H1 (cell line): ENCODE measurements at regions not wholly inside any gene's neighbourhood (a gene's known extent, or its start where the extent isn't known, plus 50 kb on each side); places are given as distances from the start of the nearest gene placed in this dataset.

Experiments
- CTCF ChIA-PET: fragments of 300-600 bp; sonication (Branson Sonifier 250); formaldehyde crosslinking; loops from one replicate; lab custom pipeline; 2021; ENCODE audit not compliant: partially characterized antibody; lab: Charles Lee
- POLR2A ChIA-PET: fragments of 300-600 bp; sonication (Branson Sonifier 250); formaldehyde crosslinking; loops from one replicate; lab custom pipeline; 2021; ENCODE audit warnings: inconsistent platforms; ENCODE audit not compliant: partially characterized antibody; lab: Charles Lee
- DNase-seq, 2 experiments: peaks; one replicate each; pipeline versions ENCODE4 v3.0.0 to v3.0.0-alpha.2; 2010 to 2022; ENCODE audit warnings: low spot score in 2 of 2, low read depth in 1 of 2, mixed read lengths in 1 of 2
- FAIRE-seq: peaks from 2 replicates; lab custom pipeline; 2011; peaks lifted over from hg19 to GRCh38; lab: Jason Lieb, UNC
- H2AFZ ChIP-seq: 2 replicates; pipeline ENCODE4 v1.8.1; 2012; ENCODE audit warnings: low read length, inconsistent platforms
- H2AK5ac ChIP-seq: 2 replicates; pipeline ENCODE4 v1.6.1; 2013; ENCODE audit warnings: low read depth, low read length
- H2BK120ac ChIP-seq: replicated peaks from 2 replicates; pipeline ENCODE3; 2013; ENCODE audit warnings: low read depth, low read length, inconsistent platforms
- H2BK12ac ChIP-seq: 2 replicates; pipeline ENCODE4 v1.6.1; 2013; ENCODE audit warnings: low read depth, low read length
- H2BK15ac ChIP-seq: 2 replicates; pipeline ENCODE4 v1.6.1; 2013; ENCODE audit warnings: low read length
- H2BK20ac ChIP-seq: 2 replicates; pipeline ENCODE4 v1.6.1; 2013; ENCODE audit warnings: low read length
- H2BK5ac ChIP-seq: 2 replicates; pipeline ENCODE4 v1.6.1; 2013; ENCODE audit warnings: low read depth, low read length
- H3K14ac ChIP-seq: 2 replicates; pipeline ENCODE4 v1.6.1; 2013; ENCODE audit warnings: inconsistent platforms; ENCODE audit not compliant: insufficient read length
- H3K18ac ChIP-seq: 2 replicates; pipeline ENCODE4 v1.6.1; 2013; ENCODE audit warnings: low read length; ENCODE audit errors: extremely low read depth
- H3K23ac ChIP-seq: 2 replicates; pipeline ENCODE4 v1.6.1; 2013; ENCODE audit warnings: inconsistent platforms; ENCODE audit not compliant: insufficient read length
- H3K23me2 ChIP-seq: 2 replicates; pipeline ENCODE4 v1.6.1; 2013; ENCODE audit warnings: low read depth, low read length
- H3K27ac ChIP-seq: 2 replicates; pipeline ENCODE4 v1.6.1; 2011; ENCODE audit warnings: low read depth, low read length, inconsistent platforms
- H3K27me3 ChIP-seq, 4 experiments: replicated peaks in 1 of 4; 1 replicate in 1 of 4; 2 replicates in 3 of 4; pipeline versions ENCODE4 v1.6.1 to v1.8.1; 2011 to 2013; ENCODE audit warnings: low read length in 3 of 4, mild to moderate bottlenecking in 3 of 4, inconsistent platforms in 2 of 4, mixed read lengths in 2 of 4, moderate library complexity in 1 of 4; ENCODE audit not compliant: control insufficient read depth in 3 of 4, insufficient read depth in 3 of 4; ENCODE audit errors: extremely low read depth in 1 of 4
- H3K36me3 ChIP-seq, 4 experiments: 2 replicates each; pipeline versions ENCODE4 v1.6.1 to v1.8.1; 2011 to 2013; ENCODE audit warnings: mild to moderate bottlenecking in 4 of 4, low read length in 3 of 4, moderate library complexity in 2 of 4, control low read depth in 1 of 4, inconsistent platforms in 1 of 4; ENCODE audit not compliant: insufficient read depth in 4 of 4, control insufficient read depth in 2 of 4
- H3K4ac ChIP-seq: replicated peaks from 2 replicates; pipeline ENCODE3; 2013; ENCODE audit warnings: low read length, low read depth, mixed read lengths, inconsistent platforms; ENCODE audit not compliant: insufficient read length
- H3K4me1 ChIP-seq, 4 experiments: replicated peaks in 1 of 4; 1 replicate in 1 of 4; 2 replicates in 3 of 4; pipeline versions ENCODE4 v1.6.1 to v1.8.1; 2011 to 2013; ENCODE audit warnings: low read length in 3 of 4, inconsistent platforms in 2 of 4, mixed read lengths in 1 of 4; ENCODE audit not compliant: insufficient read depth in 4 of 4, control insufficient read depth in 3 of 4
- H3K4me2 ChIP-seq, 2 experiments: 2 replicates each; pipeline versions ENCODE4 v1.6.1 to v1.8.1; 2011 to 2013; ENCODE audit warnings: low read depth in 2 of 2, low read length in 2 of 2, control low read depth in 1 of 2, inconsistent platforms in 1 of 2, mild to moderate bottlenecking in 1 of 2; ENCODE audit not compliant: insufficient read depth in 1 of 2
- H3K4me3 ChIP-seq, 4 experiments: fragments of 200-600, 300-600 bp in 1 of 4; sonication (generic), shearing (Covaris generic), sonication (Bioruptor Twin) in 1 of 4; 2 replicates each; pipeline versions ENCODE4 v1.5.1 to v1.8.1; 2011 to 2016; ENCODE audit warnings: low read length in 4 of 4, low read depth in 3 of 4, control low read depth in 2 of 4, inconsistent platforms in 2 of 4, mild to moderate bottlenecking in 2 of 4, mixed read lengths in 1 of 4, moderate library complexity in 1 of 4; ENCODE audit not compliant: insufficient read depth in 2 of 4; ENCODE audit errors: extremely low read depth in 1 of 4
- H3K56ac ChIP-seq: replicated peaks from 2 replicates; pipeline ENCODE3; 2013; ENCODE audit warnings: low read depth, mild to moderate bottlenecking, mixed read lengths, low read length, inconsistent platforms; ENCODE audit not compliant: insufficient read length
- H3K79me1 ChIP-seq: 2 replicates; pipeline ENCODE4 v1.6.1; 2013; ENCODE audit warnings: low read depth, low read length, control low read depth
- H3K79me2 ChIP-seq, 2 experiments: 2 replicates each; pipeline versions ENCODE4 v1.6.1 to v1.8.1; 2012 to 2013; ENCODE audit warnings: low read length in 2 of 2, mild to moderate bottlenecking in 2 of 2, inconsistent platforms in 1 of 2; ENCODE audit not compliant: insufficient read depth in 2 of 2, control insufficient read depth in 1 of 2
- H3K9ac ChIP-seq, 4 experiments: replicated peaks in 1 of 4; 1 replicate in 1 of 4; 2 replicates in 3 of 4; pipeline versions ENCODE4 v1.6.1 to v1.8.1; 2011 to 2013; ENCODE audit warnings: low read depth in 3 of 4, low read length in 3 of 4, control low read depth in 2 of 4, mild to moderate bottlenecking in 2 of 4, moderate library complexity in 2 of 4, inconsistent platforms in 1 of 4; ENCODE audit errors: extremely low read depth in 1 of 4
- H3K9me3 ChIP-seq, 2 experiments: 2 replicates each; pipeline versions ENCODE4 v1.6.1 to v1.8.1; 2012 to 2013; ENCODE audit warnings: mild to moderate bottlenecking in 2 of 2, moderate library complexity in 2 of 2, control low read depth in 1 of 2, inconsistent platforms in 1 of 2, low read depth in 1 of 2, low read length in 1 of 2, mixed read lengths in 1 of 2; ENCODE audit not compliant: insufficient read depth in 2 of 2
- H4K20me1 ChIP-seq, 2 experiments: replicated peaks in 1 of 2; 2 replicates each; pipeline versions ENCODE3 to v1.8.1; 2011 to 2013; ENCODE audit warnings: inconsistent platforms in 2 of 2, low read length in 2 of 2, mild to moderate bottlenecking in 1 of 2; ENCODE audit not compliant: insufficient read depth in 2 of 2, control insufficient read depth in 1 of 2
- H4K5ac ChIP-seq: 2 replicates; pipeline ENCODE4 v1.6.1; 2013; ENCODE audit warnings: low read length, low read depth, mixed read lengths, inconsistent platforms; ENCODE audit not compliant: insufficient read length
- H4K8ac ChIP-seq: 2 replicates; pipeline ENCODE4 v1.8.0; 2013; ENCODE audit warnings: mild to moderate bottlenecking, moderate library complexity, low read length, inconsistent platforms; ENCODE audit not compliant: insufficient read depth; ENCODE audit errors: extremely low read depth
- H4K91ac ChIP-seq: replicated peaks from 2 replicates; pipeline ENCODE3; 2013; ENCODE audit warnings: low read length, mixed read lengths, inconsistent platforms; ENCODE audit not compliant: insufficient read length
- ATF3 ChIP-seq: IDR thresholded peaks from 2 replicates; pipeline ENCODE4 v1.6.1; 2011; ENCODE audit warnings: low read depth, mild to moderate bottlenecking, low read length; ENCODE audit not compliant: insufficient read depth
- CEBPB ChIP-seq: IDR thresholded peaks from 2 replicates; pipeline ENCODE4 v1.6.1; 2012; ENCODE audit warnings: low read depth, low read length
- CREB1 ChIP-seq: IDR thresholded peaks from 2 replicates; pipeline ENCODE4 v1.6.1; 2012; ENCODE audit warnings: inconsistent platforms
- CTBP2 ChIP-seq: IDR thresholded peaks from 2 replicates; pipeline ENCODE4 v1.7.0; 2011; ENCODE audit warnings: borderline replicate concordance, mild to moderate bottlenecking, moderate library complexity, mixed read lengths, low read length; ENCODE audit not compliant: insufficient read depth, insufficient read length
- WGBS, 2 experiments: shearing (Covaris generic) in 1 of 2; methylation state at CpG; one replicate each; pipeline versions ENCODE4 v1.1.6 to v1.1.7; 2013 to 2015; ENCODE audit warnings: low lambda C conversion rate in 2 of 2, mixed read lengths in 2 of 2, inconsistent platforms in 1 of 2, low coverage in 1 of 2, missing lambda C conversion rate in 1 of 2; ENCODE audit not compliant: insufficient replicate concordance in 2 of 2, insufficient coverage in 1 of 2, insufficient read length in 1 of 2; ENCODE audit errors: extremely low coverage in 1 of 2, missing lambda C conversion rate in 1 of 2; 5-methylcytosine and 5-hydroxymethylcytosine counted together

DNA sequence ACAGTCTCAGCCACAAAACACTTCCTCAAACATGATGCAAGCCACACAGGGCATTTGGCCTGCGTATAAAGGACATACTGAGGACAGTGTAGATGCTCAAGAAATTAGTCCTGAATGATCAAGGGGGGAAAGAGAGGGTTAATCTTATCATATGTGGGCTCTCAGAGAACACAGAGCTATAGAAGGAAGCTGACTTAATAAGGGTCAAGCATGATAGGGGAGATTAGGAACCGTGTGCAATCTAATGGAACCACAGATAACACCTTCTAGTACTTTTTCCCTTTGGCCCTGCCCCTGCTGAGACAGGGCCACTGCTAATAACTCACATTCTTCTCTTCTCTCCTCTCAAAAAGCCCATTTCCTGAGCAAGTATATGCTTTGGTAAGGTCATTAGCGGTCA lies 114.1 kb upstream of the ADAMTS9 start:
- Histone ChIP-seq H3K36me3 (no peaks in the 10 kb centered on the region; a peak in 1 of 8 replicates), H2AFZ (no peak overlapping the region), H3K56ac (no peak overlapping the region), H2BK12ac (no peak overlapping the region), H3K4ac (no peak overlapping the region), H2AK5ac (no peak overlapping the region), H2BK5ac (no peak overlapping the region), H3K79me2 (no peaks in the 10 kb centered on the region), H2BK20ac (no peak overlapping the region), H4K5ac (no peak overlapping the region), H3K27me3 (peaks cover 0 to 2% (median 0%) of the 10 kb centered on the region in 4 experiments; a peak in 1 of 7 replicates), H4K20me1 (no peaks in the 10 kb centered on the region), H3K4me2 (no peak overlapping the region), H3K23ac (no peak overlapping the region), H3K23me2 (no peaks in the 10 kb centered on the region), H3K9ac (no peak overlapping the region), H4K8ac (no peak overlapping the region), H3K18ac (no peak overlapping the region), H2BK15ac (no peak overlapping the region), H3K9me3 (no peaks in the 10 kb centered on the region), H3K79me1 (no peaks in the 10 kb centered on the region), H3K4me3 (no peak overlapping the region), H3K27ac (no peak overlapping the region), H2BK120ac (no peak overlapping the region), H4K91ac (no peak overlapping the region), H3K14ac (no peak overlapping the region), H3K4me1 (peaks cover 0 to 5% (median under 1%) of the 10 kb centered on the region in 4 experiments; a peak in 2 of 7 replicates)
- 87% methylated on average over 3 of the region's 3 CpGs; no CpG with 5 or more reads in 1 of the 2 experiments for WGBS, 2 experiments
- FAIRE-seq (no peak), DNase-seq (no peak)
- POLR2A ChIA-PET = no interaction called here
- no peak for TF ChIP-seq CEBPB
- TF ChIP-seq CREB1 = no peak
- TF ChIP-seq ATF3 = no peak
- TF ChIP-seq CTBP2 = no peak
- CTCF ChIA-PET = interaction anchor here (0.5 to 1.4 kb wide), 6 partner anchors 8 to 608 kb away, joined by 3 to 4 read pairs (median 3); partner anchors contain the start of gene ADAMTS9
